ENCODE measurements at regions not wholly inside any gene's neighbourhood (a gene's known extent, or its start where the extent isn't known, plus 50 kb on each side); places are given as distances from the start of the nearest gene placed in this dataset.

DNA sequence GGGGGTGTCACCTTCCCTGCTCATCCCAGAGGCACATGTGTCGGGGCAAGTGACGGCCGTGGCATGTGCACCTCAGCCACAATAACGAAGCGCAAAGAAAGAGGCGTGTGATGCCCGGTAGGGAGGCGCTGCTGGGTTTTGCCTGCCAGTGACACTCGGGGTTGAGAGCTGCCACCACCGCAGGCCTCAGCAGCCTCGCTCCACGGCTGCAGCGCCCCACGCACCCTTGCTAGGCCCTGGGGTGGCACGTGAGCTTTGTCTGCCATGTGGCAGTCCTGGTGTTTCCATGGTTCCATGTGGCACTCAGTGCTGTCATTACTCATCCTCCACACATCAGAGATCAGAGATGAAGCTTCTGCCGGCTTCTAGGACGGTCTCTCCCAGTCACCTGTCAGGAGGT is 136.0 kb upstream of the AGAP1 start:
- Histone ChIP-seq H3K36me3 (ENCODE audit: control insufficient read depth in 2 of 2, extremely low read depth in 1 of 2, insufficient read depth in 2 of 2, low read length in 2 of 2) (no peaks in the 10 kb centered on the region), H3K9me1 (replicated peaks; ENCODE audit: control insufficient read depth, extremely low read depth, insufficient read depth, low read length) (no peaks in the 10 kb centered on the region), H3K9ac (replicated peaks; ENCODE audit: extremely low read depth, insufficient read depth, low read length) (no peak overlapping the region), H3K4me3 (replicated peaks in 1 of 3; ENCODE audit: insufficient read depth in 1 of 3, low read depth in 1 of 3, low read length in 3 of 3) (no peak overlapping the region), H4K20me1 (replicated peaks; ENCODE audit: control insufficient read depth, extremely low read depth, insufficient read depth, low read length) (no peaks in the 10 kb centered on the region), H3K27me3 (ENCODE audit: control insufficient read depth in 2 of 2, insufficient read depth in 2 of 2, low read length in 2 of 2) (no peaks in the 10 kb centered on the region), H3K9me3 (replicated peaks; ENCODE audit: control insufficient read depth, insufficient read depth, low read length) (no peaks in the 10 kb centered on the region), H3K4me1 (ENCODE audit: control insufficient read depth, extremely low read depth, insufficient read depth, low read length) (no peaks in the 10 kb centered on the region), H2AFZ (ENCODE audit: low read depth, low read length) (no peak overlapping the region), H3K27ac (ENCODE audit: insufficient read depth, low read depth, low read length) (no peak overlapping the region), H3K4me2 (ENCODE audit: insufficient read depth, low read length) (no peak overlapping the region), H3K79me2 (ENCODE audit: control insufficient read depth, insufficient read depth, low read length) (no peaks in the 10 kb centered on the region)
- BruUV-seq (replicated peaks) = no TSS peak
- intact Hi-C loops (cut with micrococcal nuclease) = no loop called here
- dilution Hi-C loops (cut with MboI; ENCODE audit: extremely low pct_ligation_motif_present, low sequenced_read_pairs) = no loop called here
- DNase-seq (ENCODE audit: low read depth, low spot score) = no peak
- no peak for FAIRE-seq
- ChIA-PET CTCF (no interaction called here), POLR2A (no interaction called here)
- TF ChIP-seq POLR2A (IDR thresholded peaks at IDR 0.05; ENCODE audit: low read depth, low read length) (no peak), MYC (IDR thresholded peaks at IDR 0.05; ENCODE audit: low read depth, low read length) (no peak)

DNA sequence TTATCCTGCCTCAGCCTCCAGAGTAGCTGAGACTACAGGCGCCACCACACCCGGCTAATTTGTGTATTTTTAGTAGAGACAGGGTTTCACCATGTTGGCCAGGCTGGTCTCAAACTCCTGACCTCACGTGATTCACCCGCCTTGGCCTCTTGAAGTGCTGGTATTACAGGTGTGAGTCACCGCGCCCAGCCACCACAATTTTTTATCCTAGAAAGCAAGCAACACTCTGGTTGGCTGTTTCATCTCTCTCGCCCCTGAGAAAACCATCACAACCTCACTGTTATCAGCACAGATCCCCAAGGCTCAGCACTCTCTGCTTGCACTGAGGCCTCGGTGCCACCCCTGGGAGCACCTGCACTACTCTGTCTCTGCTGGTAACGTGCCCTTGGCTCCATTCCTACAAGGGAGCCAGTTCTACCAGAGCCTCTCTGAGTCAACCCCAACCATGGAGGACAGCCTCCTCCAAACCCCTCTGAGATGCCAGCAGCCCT is 134.8 kb upstream of the AGAP1 start:
- Histone ChIP-seq H3K36me3 (ENCODE audit: control insufficient read depth in 2 of 2, extremely low read depth in 1 of 2, insufficient read depth in 2 of 2, low read length in 2 of 2) (no peaks in the 10 kb centered on the region), H3K4me1 (ENCODE audit: control insufficient read depth, extremely low read depth, insufficient read depth, low read length) (no peaks in the 10 kb centered on the region), H3K4me2 (ENCODE audit: insufficient read depth, low read length) (no peak overlapping the region), H3K27me3 (ENCODE audit: control insufficient read depth in 2 of 2, insufficient read depth in 2 of 2, low read length in 2 of 2) (no peaks in the 10 kb centered on the region), H4K20me1 (replicated peaks; ENCODE audit: control insufficient read depth, extremely low read depth, insufficient read depth, low read length) (no peaks in the 10 kb centered on the region), H3K9me3 (replicated peaks; ENCODE audit: control insufficient read depth, insufficient read depth, low read length) (no peaks in the 10 kb centered on the region), H3K79me2 (ENCODE audit: control insufficient read depth, insufficient read depth, low read length) (no peaks in the 10 kb centered on the region), H2AFZ (ENCODE audit: low read depth, low read length) (no peak overlapping the region), H3K27ac (ENCODE audit: insufficient read depth, low read depth, low read length) (no peak overlapping the region), H3K9ac (replicated peaks; ENCODE audit: extremely low read depth, insufficient read depth, low read length) (no peak overlapping the region), H3K9me1 (replicated peaks; ENCODE audit: control insufficient read depth, extremely low read depth, insufficient read depth, low read length) (no peaks in the 10 kb centered on the region), H3K4me3 (replicated peaks in 1 of 3; ENCODE audit: insufficient read depth in 1 of 3, low read depth in 1 of 3, low read length in 3 of 3) (no peak overlapping the region)
- TF ChIP-seq, protein P1, sequence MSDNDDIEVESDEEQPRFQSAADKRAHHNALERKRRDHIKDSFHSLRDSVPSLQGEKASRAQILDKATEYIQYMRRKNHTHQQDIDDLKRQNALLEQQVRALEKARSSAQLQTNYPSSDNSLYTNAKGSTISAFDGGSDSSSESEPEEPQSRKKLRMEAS (IDR thresholded peaks at IDR 0.05; ENCODE audit: insufficient read depth, insufficient read length) = no peak
- TF ChIP-seq, protein P2, sequence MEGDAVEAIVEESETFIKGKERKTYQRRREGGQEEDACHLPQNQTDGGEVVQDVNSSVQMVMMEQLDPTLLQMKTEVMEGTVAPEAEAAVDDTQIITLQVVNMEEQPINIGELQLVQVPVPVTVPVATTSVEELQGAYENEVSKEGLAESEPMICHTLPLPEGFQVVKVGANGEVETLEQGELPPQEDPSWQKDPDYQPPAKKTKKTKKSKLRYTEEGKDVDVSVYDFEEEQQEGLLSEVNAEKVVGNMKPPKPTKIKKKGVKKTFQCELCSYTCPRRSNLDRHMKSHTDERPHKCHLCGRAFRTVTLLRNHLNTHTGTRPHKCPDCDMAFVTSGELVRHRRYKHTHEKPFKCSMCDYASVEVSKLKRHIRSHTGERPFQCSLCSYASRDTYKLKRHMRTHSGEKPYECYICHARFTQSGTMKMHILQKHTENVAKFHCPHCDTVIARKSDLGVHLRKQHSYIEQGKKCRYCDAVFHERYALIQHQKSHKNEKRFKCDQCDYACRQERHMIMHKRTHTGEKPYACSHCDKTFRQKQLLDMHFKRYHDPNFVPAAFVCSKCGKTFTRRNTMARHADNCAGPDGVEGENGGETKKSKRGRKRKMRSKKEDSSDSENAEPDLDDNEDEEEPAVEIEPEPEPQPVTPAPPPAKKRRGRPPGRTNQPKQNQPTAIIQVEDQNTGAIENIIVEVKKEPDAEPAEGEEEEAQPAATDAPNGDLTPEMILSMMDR (IDR thresholded peaks at IDR 0.05; ENCODE audit: extremely low read depth in 1 of 2, insufficient read depth in 1 of 2, low read depth in 1 of 2, low read length in 2 of 2) = no peak
- no peak for TF ChIP-seq GATA2 (IDR thresholded peaks at IDR 0.05; ENCODE audit: insufficient read depth, insufficient read length, low read depth, low read length)
- TF ChIP-seq EZH2 (IDR thresholded peaks at IDR 0.05; ENCODE audit: borderline replicate concordance, low read depth, low read length, severe bottlenecking) = no peak
- TF ChIP-seq POLR2A (IDR thresholded peaks at IDR 0.05; ENCODE audit: low read depth, low read length) = no peak
- TF ChIP-seq JUN (IDR thresholded peaks at IDR 0.05; ENCODE audit: borderline replicate concordance, insufficient read depth, insufficient read length, low read depth) = no peak
- no peak for TF ChIP-seq MYC (IDR thresholded peaks at IDR 0.05; ENCODE audit: low read depth, low read length)
- TF ChIP-seq FOS (IDR thresholded peaks at IDR 0.05; ENCODE audit: borderline replicate concordance, insufficient read depth, low read length) = no peak
- no peak for TF ChIP-seq POLR2AphosphoS5 (IDR thresholded peaks at IDR 0.05; ENCODE audit: insufficient read depth, low read depth, low read length)
- BruUV-seq (replicated peaks) = no TSS peak
- intact Hi-C loops (cut with micrococcal nuclease) = no loop called here
- ChIA-PET CTCF (no interaction called here), POLR2A (no interaction called here)
- FAIRE-seq (no peak), DNase-seq (ENCODE audit: low read depth, low spot score) (no peak)
- dilution Hi-C loops (cut with MboI; ENCODE audit: extremely low pct_ligation_motif_present, low sequenced_read_pairs) = no loop called here
